ENCODE measurements at regions not wholly inside any gene's neighbourhood (a gene's known extent, or its start where the extent isn't known, plus 50 kb on each side); places are given as distances from the start of the nearest gene placed in this dataset.
A peak's percentile ranks its signal among the peaks of the same experiment; 100 is the strongest.
"Not testable (repeated sequence)": the region's sequence is repeated elsewhere in the genome, so short reads cannot be mapped to it uniquely, and the experiment has no call there.

DNA sequence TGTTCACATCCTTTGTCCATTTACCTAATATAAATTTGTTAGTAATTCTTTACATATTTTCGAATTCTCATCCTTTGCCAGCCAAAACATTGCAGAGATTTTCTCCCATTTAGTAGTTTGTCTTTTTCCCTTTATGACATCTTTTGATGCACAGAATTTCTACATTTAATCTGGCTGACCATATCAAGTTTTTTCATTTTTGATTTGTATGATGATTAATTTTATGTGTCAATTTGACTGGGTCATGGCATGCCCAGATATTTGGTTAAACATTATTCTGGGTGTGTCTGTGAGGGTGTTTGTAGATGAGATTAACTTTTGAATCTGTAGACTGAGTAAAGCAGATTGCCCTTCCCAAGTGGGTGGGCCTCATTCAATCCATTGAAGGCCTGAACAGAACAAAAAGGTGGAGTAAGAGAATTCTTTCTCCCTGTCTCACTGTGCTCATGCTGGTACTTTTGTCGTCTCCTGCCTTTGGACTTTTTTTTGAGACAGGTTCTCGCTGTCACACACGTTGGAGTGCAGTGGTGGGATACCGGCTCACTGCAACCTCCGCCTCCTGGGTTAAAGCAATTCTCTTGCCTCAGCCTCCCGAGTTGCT is 72.1 kb upstream of the EPB41L1 start:
- DNase-seq (ENCODE audit: low read depth) = no peak

DNA sequence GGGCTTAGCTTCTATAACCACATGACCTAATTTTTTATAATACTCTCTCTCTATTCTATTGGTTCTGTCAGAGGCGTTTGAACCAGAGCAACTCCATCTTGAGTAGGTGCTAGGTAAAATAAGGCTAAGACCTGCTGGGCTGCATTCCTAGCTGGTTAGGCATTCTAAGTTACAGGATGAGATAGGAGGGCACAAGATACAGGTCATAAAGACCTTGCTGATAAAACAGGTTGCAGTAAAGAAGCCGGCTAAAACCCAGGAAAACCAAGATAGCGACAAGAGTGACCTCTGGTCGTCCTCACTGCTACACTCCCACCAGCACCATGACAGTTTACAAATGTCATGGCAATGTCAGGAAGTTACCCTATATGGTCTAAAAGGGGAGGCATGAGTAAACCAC is 71.3 kb upstream of the EPB41L1 start:
- DNase-seq (ENCODE audit: low read depth) = not testable (repeated sequence)

DNA sequence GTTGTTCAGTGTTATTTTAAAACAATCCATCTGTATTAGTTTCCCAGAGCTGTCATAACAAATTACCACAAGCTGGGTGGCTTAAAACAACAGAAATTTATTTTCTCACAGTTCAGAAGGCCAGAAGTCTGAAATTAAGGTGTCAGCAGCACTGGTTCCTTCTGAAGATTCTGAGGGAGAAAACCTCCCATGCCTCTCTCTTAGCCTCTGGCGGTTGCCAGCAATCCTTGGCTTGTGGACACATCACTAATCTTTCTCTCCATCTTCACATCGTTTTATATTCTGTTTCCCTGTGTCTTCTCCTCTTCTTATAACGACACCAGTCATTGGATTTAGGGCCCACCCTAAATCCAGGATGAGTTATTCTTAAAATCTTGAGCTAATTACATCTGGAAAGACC is 70.2 kb upstream of the EPB41L1 start:
- no peak for DNase-seq (ENCODE audit: low read depth)

DNA sequence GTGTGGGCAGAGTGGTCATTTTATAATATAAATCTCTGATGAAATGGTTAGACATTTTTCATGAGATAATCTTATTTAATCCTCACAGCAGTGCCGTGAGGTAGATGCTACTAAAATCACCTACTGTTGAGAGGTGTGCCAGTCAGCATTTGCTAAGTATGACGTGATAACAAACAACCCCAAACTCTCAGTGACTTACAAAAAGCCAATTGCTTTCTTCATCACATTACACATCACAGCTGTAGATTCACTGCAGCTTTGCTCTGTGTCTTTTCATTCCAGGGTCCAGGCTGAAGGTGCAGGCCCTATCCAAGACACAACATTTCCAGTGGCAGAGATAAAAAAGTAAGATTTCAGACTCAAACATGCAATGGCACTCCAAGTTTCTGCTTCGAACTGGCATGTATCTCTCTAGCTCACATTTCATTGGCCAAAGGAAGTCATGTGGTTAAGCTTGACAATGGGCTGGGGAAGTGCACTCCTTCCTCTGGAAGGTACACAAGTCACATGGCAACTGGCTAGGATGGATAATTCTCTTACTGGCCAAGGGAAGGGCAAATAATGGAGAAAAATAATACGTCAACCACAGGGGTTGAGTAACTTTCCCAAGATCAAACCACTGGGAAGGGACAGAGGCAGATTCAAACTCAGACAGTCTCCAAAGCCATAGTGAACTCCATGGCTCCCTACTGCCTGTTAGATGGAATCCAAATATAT is 69.5 kb upstream of the EPB41L1 start:
- peak; percentile 87 for DNase-seq (ENCODE audit: low read depth)

DNA sequence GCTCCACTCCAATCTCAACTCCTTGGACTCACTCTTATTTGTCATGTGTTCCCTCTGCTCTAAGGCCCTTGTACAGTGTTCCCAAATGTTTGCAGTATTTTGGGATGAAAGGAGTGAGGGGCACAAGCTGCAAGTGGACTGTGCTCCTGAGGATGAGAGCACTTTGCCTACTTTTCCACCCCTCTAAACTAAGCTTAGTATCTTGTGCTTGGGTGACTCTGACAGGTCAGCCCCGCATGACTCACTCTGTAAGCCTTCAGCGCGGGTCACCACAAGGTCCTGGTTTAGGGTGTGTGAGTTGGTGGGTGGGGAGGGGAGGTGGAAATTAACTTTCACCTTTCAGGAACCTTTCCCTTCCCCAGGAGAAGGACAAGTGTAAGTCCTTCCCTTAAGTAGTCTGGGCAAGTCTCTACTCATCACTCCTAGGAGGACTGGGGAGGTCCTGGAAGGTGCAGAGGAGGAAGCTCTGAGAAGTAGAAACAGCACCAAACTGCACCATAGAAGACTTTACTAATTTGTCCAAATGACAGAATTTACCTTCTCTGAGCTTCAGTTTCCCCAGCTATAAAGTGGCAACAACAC is 68.8 kb upstream of the EPB41L1 start:
- DNase-seq (ENCODE audit: low read depth) = peak; percentile 73

DNA sequence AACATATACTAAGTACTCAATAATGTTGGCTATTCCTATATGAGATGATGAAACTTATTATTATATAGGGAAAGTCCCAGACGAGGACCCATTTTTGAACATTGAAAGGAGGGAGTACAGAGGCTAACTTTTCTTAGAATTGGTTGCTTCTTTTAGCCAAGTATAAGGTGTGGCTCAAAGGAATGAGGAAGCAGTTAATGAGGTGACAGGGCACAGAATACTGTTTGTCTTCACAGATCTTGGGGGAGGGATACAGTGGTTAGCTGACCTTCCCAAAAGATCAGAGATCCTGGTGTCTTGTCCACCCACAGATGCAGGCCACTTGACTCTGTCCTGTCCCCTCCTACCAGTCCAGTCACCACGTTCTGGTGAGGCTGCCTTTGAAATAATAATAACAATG is 67.8 kb upstream of the EPB41L1 start:
- DNase-seq (ENCODE audit: low read depth) = no peak

DNA sequence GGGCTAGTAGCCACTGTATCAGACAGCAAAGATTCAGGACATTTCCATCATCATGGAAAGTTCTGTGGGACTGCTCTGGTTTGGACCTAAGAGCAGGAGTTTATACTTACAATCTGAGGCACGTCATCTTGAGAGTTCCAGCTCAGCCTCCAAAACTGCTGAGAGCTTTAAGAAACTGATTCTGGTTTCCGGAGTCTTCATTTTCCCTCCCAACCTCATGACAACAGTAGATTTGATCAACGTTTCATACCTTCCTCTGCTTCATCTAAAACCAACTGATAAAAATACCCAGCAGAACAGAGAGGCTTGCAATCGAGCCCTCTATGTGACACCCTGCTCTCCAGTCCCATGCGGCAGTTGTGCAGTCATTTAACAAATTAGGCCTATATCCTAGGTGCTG is 64.3 kb upstream of the EPB41L1 start:
- no peak for DNase-seq (ENCODE audit: low read depth)

DNA sequence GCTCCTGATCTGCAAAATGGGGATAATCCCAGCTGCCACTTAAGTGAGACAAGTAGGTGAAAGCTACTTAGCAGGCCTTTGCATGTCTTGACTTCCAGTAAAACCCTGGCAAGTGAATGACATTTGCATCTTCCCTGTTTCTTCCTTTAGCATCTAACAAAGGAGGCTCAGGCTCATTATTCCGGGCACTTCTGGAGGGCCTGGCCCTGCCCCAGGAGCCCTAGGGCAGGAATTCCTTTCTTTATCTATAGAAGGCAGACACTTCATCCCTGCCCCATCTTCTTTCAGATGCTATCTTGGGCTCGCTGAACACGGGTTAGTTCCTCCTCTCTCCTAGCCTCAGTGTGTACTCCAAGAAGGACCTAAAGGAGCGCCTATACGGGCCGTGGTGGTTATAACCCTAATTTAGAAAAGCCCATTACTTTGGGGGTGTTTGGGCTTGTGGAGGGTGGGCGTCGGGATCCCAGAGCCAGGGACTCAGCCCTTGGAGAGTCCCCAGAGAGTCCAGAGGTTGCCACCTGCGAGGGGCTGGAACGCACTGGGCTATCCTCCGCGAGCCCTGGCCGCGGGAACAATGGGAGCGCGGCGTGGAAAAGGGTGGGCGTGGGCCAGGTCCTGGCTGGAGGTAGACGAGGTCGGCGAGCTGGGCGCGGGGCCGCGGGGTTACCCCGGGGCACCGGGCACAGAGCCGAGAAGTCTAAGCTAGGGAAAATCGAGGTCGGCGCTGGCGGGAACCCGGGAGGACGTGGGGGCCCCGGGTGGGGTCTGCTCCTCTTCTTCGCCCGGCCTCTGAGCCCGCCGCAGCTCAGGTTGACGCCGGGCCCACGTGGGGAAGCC is 62.8 kb upstream of the EPB41L1 start:
- no peak for DNase-seq (ENCODE audit: low read depth)

DNA sequence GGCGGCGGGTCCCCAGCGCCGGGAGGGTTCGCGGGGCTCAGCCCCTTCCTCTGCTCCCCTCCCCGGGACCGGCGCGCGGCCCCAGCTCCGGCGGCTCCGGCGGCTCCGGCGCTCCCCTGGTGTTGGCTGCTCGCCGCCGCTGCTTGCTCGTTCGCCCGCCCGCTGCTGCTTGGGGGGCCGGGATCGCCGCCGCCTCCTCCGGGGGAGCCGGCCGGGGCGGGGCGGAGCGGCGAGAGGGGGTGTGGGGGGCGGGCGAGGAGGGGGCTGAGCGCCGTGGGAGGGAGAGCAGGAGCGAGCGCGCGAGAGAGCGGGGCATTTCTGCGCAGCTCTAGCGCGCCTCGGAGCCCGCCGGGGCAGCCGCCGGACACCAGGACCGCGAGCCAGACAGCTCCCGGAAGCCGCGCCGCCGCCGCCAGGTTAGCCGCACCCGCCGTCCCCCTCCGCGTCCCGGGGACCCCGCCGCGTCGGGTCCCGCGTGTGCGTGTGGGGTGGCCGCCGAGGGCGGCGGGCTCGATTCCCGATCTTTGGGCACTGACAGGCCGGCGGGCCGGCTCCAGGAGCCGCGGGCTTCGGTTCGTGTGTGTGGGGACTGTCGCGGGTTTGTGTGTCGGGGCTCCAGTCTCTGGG is 62.0 kb upstream of the EPB41L1 start:
- no peak for DNase-seq (ENCODE audit: low read depth)

DNA sequence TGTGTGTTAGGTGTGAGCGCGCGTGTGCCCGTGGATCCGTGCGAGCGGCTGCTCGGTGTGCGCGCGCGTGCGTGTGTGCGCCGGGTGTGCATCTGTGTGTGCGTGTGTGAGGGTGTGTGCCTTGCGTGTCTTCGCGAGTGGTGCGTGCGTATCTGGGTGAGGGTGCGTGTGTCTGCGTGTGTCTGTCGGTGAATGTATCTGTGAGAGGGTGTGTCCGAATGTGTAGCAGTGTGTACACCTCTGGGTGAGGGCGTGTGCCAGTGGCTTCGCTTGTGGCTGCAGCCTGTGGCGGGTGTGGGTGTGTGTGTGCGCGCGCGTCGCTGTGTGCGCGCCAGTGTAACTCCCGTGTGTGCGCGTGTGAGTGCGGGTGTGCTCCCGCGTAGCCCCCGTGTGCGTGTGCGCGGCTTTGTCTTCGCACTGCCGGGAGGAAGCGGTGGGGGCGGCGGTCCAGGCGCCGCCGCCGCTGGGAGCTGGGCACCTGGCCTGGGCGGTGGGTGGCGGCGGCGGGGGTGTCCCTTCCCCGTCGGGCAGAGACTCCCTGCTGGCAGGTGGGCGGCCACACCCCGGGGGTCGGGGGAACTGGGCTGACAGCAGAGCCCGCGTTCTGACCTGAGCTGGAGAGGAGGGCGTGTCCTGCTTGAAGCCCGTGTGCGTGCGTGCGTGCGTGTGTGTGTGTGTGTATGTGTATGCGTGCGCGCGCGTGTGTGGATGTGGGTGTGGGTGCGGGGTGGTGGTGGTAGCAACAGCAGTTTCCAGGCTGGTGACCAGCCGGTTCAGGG is 61.3 kb upstream of the EPB41L1 start:
- DNase-seq (ENCODE audit: low read depth) = peak; percentile 29

DNA sequence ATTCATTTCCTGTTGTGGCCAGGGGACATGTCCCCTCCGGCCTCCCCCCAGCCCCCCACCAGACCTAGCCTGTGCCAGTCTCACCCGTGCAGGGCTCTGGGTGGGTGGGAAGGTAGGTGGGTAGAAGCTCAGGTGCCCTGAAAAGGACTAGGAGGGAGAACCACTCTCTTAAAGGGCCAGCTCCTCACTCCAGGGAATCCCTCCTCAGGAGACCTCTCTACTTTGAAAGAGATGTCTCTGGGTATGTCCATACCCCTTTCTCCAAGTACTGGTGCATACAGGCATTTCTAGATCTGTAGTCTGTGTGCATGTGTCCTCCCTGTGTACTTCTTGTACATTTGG is 60.8 kb upstream of the EPB41L1 start:
- DNase-seq (ENCODE audit: low read depth) = no peak

DNA sequence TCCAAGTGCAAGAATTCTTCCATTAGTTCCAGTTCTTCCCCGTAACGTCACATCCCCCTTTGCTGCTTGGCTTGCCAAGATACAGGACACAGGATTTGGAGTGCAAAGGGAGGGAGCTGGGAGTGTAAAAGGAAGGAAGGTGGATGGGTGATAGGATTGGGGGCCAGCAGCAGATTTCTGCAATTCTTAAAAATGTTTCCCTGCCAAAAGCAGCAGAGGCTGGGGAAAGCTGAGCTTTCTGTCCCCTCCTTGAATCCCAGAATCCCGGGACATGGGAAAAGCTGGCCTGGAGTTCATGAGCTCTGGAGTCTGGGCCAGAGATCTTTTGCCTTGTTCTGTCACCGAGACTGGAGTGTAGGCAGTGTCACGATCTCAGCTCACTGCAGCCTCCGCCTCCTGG is 60.0 kb upstream of the EPB41L1 start:
- no peak for DNase-seq (ENCODE audit: low read depth)

DNA sequence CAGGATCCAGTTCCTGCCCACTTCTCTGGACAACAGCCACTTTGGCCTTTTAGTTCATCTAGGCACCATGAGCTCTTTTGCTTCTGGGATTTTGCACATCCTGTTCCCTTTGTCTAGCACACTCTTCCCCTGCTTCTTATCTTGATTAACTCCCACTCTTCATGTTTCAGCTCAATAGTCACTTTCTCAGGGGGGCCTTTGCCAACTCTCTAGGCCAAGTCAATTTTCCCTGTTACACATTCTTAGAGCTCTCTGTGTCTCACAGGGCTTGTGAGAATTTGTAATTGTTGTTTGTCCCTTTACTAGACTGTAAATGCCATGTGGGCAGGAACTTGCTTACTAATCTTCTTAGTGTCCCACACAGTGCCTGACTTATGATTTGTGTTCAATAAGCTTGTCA is 58.1 kb upstream of the EPB41L1 start:
- DNase-seq (ENCODE audit: low read depth) = no peak

DNA sequence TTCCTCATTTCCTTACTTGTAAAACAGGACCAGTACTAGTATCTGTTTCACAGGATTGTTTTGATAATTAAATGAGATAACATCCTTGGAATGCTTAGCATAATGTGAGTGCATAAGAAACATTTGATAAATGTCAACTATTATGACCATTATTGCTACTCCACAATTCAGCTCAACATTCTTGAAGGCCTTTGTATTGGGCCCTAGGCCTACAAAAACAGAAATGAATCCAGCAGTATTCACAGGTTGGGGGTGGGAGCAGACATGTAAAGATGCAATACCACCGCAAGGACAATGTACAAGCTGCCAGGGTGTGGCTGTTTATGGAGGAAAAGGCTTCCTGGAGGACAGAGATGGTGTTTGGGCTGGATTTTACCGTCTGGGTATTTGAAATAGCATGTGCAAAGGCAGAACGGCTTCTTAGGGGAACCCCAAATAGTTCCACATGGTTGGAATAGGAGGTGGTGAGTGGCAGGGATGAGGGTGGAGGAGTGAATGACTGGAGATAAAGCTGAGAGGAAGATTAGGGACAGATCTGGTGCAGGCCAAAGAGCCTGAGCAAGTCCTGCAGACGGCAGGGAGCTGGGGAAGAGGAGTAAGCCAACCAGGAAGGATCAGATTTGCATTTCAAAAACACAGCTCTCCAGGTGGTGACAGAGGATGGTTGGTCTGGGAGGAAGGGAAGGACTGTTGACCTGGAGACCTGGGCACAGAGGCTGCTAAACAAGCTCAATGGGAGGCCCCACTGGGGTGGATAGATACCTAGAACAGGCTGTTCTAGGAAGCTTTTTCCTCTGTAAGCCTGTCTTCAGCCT is 57.0 kb upstream of the EPB41L1 start:
- no peak for DNase-seq (ENCODE audit: low read depth)

DNA sequence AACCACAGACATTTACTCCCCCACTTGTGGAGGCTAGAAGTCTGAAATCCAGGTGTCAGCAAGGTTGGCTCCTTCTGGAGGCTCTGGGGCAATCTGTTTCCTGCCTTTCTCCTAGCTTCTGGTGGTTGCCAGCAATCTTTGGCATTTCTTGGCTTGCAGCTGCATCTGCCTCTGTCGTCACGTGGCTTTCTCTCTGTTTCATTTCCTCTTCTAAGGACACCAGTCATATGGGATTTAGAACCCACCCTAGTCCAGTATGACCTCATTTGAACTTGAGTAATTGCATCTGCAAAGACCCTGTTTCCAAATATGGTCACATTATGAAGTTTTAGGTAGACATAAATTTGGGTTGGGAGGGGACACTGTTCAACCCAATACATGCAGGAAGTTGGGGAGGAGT is 56.2 kb upstream of the EPB41L1 start:
- peak; percentile 73 for DNase-seq (ENCODE audit: low read depth)

DNA sequence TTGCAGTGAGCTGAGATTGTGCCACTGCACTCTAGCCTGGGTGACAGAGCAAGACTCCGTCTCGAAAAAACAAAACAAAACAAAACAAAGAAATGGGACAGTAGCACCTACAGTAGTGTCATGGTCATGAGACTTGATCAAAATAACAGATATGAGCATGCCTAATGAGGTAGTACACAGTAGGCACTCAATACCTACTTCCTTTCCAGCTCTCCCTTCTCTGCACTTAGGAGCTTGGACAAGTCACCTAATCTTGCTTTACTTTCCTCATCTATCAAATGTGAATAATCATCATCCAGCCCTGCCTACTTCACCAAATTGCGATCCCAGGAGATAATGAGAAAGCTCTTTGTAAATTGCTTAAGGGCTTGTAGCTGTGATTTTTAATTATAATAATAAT is 55.4 kb upstream of the EPB41L1 start:
- no peak for DNase-seq (ENCODE audit: low read depth)

DNA sequence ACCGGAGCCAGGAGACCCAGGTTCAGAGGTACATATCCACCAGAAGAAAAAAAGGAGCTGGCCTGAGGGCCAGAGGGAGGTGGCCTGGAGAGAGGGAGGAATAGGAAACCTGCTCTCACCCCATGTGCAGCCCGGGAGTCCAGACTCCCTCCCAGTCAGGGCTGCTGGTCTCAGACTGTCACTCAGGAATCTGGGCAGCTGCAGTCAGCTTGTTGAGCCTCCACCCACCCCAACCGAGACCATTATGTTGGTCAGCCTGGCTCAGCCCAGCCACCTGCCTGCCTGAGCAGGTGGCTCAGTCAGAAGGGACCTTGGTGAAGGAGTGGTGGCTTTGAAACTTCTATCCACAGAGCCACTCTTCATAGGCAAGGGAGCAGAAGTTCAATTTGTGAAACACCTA is 53.3 kb upstream of the EPB41L1 start:
- DNase-seq (ENCODE audit: low read depth) = no peak

DNA sequence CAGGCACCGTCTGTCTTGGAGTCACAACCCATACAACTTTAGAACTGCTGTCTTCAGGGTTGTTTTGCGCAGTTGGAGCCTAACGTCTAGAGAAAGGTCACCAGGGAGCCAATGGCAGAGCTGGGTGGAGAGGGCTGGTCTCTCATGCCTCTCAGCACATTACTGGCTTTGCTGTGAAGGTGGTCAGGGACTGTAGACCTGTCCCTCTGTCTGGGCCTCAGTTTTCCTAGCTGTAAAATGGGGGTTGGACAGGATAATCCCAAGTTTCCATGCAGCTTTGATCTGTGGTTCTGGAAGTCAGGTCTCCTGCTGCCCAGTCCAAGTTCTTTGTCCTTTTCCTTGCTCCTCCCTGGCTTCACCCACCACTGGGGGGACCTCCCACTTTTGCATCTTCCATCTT is 52.2 kb upstream of the EPB41L1 start:
- no peak for DNase-seq (ENCODE audit: low read depth)

DNA sequence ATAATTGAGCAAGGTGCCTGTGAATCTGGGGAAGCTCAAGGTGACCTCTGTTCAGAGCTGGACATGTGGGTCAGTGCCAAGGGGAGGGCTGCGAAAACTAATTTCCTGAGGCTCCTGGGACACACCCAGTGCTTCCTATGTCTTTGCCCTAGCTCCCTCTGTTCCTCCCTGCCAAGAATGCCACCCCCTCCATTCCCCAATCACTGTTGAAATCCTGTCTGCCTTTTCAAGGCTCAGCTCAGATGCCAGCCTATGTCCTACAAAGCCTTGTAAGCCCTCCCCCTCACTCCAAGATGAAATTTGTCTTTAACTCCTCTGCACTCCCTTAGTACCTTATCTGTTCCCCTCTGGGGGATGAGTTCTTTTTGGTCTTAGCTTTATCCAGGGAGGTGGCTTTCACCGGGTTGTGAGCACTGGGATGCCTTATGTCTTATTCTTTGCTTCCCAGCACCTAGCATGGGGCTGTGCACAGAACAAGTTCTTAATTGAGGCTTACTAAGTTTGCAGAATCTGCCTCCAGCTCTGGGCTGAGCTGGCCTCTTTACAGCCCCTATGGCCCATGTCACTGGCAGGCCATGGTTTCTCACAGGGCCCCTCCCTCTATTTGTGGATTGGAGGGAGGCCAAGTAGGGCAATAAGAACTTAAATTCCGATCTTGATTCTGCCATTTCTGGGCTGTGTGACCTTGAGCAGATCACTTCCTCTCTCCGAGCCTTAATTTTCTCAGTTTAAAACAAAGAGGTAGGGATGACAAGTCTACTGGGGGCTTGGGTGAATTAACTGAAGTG is 51.5 kb upstream of the EPB41L1 start:
- peak; percentile 23 for DNase-seq (ENCODE audit: low read depth)

DNA sequence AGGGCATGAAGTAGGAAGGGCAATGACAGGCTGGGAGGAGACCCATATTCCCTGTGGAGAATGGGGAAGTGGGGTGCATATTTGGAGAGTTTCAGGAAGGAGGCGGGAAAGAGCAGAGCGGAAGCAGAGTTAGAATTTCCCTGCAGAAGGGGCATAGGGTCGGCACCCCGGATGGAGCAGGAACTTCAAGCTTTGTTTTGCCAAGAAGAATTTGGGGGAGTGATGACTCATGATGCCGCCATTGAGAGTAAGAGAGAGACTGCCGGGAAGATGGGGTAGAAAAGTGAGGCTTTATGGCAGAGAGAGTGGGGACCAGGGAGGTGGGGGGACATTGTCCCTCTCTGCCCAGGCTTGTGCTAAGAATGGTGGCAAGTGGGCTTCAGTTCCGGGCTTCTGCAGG is 50.3 kb upstream of the EPB41L1 start:
- no peak for DNase-seq (ENCODE audit: low read depth)
